PC-3 (cell line): ENCODE measurements at regions not wholly inside any gene's neighbourhood (a gene's known extent, or its start where the extent isn't known, plus 50 kb on each side); places are given as distances from the start of the nearest gene placed in this dataset.

Source experiments
- ATAC-seq: fragments of 200-7000 bp; cut with Tn5 transposase; 2 replicates; pipeline ENCODE4 v1.9.1; 2020; ENCODE audit warnings: mild to moderate bottlenecking, moderate library complexity
- BruUV-seq: library from RNA; stranded (reverse); fragments of 400-500 nt; replicated peaks from 2 replicates; lab custom pipeline; 2021; lab: Mats Ljungman, UMichigan
- CTCF ChIA-PET: fragments of 300-600 bp; sonication (Branson Sonifier 250); formaldehyde crosslinking; loops from one replicate; lab custom pipeline; 2022; ENCODE audit warnings: antibody characterized with exemption; lab: Charles Lee
- POLR2A ChIA-PET: fragments of 300-600 bp; sonication (Branson Sonifier 250); formaldehyde crosslinking; loops from one replicate; lab custom pipeline; 2022; ENCODE audit warnings: antibody characterized with exemption; ENCODE audit not compliant: unreplicated experiment; lab: Charles Lee
- DNase-seq: peaks from one replicate; pipeline ENCODE4 v3.0.0-alpha.2; 2015
- H2AFZ ChIP-seq: fragments of 300-600 bp; sonication (generic); 2 replicates; pipeline ENCODE4 v1.6.0; 2016; ENCODE audit warnings: antibody characterized with exemption, low read length
- H3F3A ChIP-seq: fragments of 300-600 bp; sonication (generic); one replicate; pipeline ENCODE4 v1.6.0; 2017; ENCODE audit warnings: antibody characterized with exemption, low read length, control low read depth, mild to moderate bottlenecking; ENCODE audit not compliant: unreplicated experiment
- H3K27ac ChIP-seq: fragments of 300-600 bp; sonication (generic); 2 replicates; pipeline ENCODE4 v1.5.1; 2016; ENCODE audit warnings: mild to moderate bottlenecking, low read length
- H3K27me3 ChIP-seq: fragments of 300-600 bp; sonication (generic); 2 replicates; pipeline ENCODE4 v1.6.1; 2016; ENCODE audit warnings: low read length, mixed read lengths
- H3K36me3 ChIP-seq: fragments of 300-600 bp; sonication (generic); 2 replicates; pipeline ENCODE4 v1.6.1; 2016; ENCODE audit warnings: low read depth, mixed run types, low read length, mixed read lengths
- H3K4me1 ChIP-seq: fragments of 300-600 bp; sonication (generic); 2 replicates; pipeline ENCODE4 v1.5.1; 2016; ENCODE audit warnings: low read length; ENCODE audit not compliant: insufficient read depth
- H3K4me2 ChIP-seq: fragments of 300-600 bp; sonication (generic); 2 replicates; pipeline ENCODE4 v1.6.0; 2016; ENCODE audit warnings: low read length
- H3K4me3 ChIP-seq: fragments of 300-600 bp; sonication (generic); 2 replicates; pipeline ENCODE4 v1.5.1; 2016; ENCODE audit warnings: mild to moderate bottlenecking, low read length, mixed read lengths
- H3K79me2 ChIP-seq: fragments of 300-600 bp; sonication (generic); 2 replicates; pipeline ENCODE4 v1.6.1; 2017; ENCODE audit warnings: low read length, mixed read lengths
- H3K9ac ChIP-seq: fragments of 300-600 bp; sonication (generic); 2 replicates; pipeline ENCODE4 v1.6.0; 2016; ENCODE audit warnings: mild to moderate bottlenecking, low read length
- H3K9me2 ChIP-seq: fragments of 300-600 bp; sonication (generic); replicated peaks from 2 replicates; pipeline ENCODE4 v1.6.1; 2016; ENCODE audit warnings: mixed run types, low read length, mixed read lengths
- H3K9me3 ChIP-seq: fragments of 300-600 bp; sonication (generic); 2 replicates; pipeline ENCODE4 v1.6.1; 2016; ENCODE audit warnings: low read length, mixed read lengths
- H4K20me1 ChIP-seq: fragments of 300-600 bp; sonication (generic); 2 replicates; pipeline ENCODE4 v1.6.1; 2016; ENCODE audit warnings: low read length, mixed read lengths
- EZH2 ChIP-seq: fragments of 300-600 bp; sonication (generic); IDR thresholded peaks from one replicate; pipeline ENCODE4 v1.6.1; 2017; ENCODE audit warnings: antibody characterized with exemption, mild to moderate bottlenecking, low read length; ENCODE audit not compliant: unreplicated experiment
- EZH2phosphoT487 ChIP-seq: fragments of 300-600 bp; sonication (generic); IDR thresholded peaks from 2 replicates; pipeline ENCODE4 v1.6.1; 2018; ENCODE audit warnings: mild to moderate bottlenecking, antibody characterized with exemption, low read length, borderline replicate concordance
- intact Hi-C: fragments of 100-400 bp; cut with micrococcal nuclease; formaldehyde crosslinking; loops from 2 replicates; pipeline ENCODE4 v1.9.0; 2023
- TF ChIP-seq, protein P1 (sequence below): fragments of 300-600 bp; sonication (generic); conservative IDR thresholded peaks from 2 replicates; pipeline ENCODE4 v1.5.1; 2017; ENCODE audit warnings: antibody characterized with exemption, low read depth, mild to moderate bottlenecking, low read length

DNA sequence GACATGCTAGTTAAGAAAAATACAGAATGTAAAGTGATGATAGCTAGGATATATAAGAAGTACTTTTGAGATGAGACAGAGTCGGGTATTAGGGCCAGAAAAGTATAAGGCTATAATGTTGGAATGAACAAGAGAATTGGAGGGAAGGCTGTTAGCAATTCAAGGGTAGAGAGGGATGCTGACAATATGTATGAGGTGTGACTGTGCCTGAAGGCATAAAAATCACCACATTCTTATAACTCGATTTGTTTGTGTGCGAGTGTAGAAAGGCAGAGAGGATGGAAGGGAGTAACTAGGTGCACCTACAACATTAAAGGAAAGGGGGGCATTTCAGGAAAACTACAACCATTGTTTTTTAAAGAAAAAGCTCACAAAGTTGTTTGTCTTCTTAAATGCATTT is 86.0 kb downstream of the FAT4 start:
- CTCF ChIA-PET: no interaction called here
- Histone ChIP-seq H2AFZ (no peak overlapping the region), H3K4me1 (no peaks in the 10 kb centered on the region), H3K36me3 (no peaks in the 10 kb centered on the region), H3K27ac (no peak overlapping the region), H3F3A (no peaks in the 10 kb centered on the region), H3K79me2 (no peaks in the 10 kb centered on the region), H3K9ac (no peak overlapping the region), H3K4me2 (no peak overlapping the region), H3K9me2 (no peaks in the 10 kb centered on the region), H3K27me3 (no peaks in the 10 kb centered on the region), H3K4me3 (no peak overlapping the region), H3K9me3 (no peaks in the 10 kb centered on the region), H4K20me1 (no peaks in the 10 kb centered on the region)
- intact Hi-C loops: no loop called here
- POLR2A ChIA-PET: no interaction called here
- no peak for ATAC-seq
- no TSS peak for BruUV-seq
- TF ChIP-seq EZH2: no peak
- no peak for TF ChIP-seq EZH2phosphoT487
- TF ChIP-seq, protein P1, sequence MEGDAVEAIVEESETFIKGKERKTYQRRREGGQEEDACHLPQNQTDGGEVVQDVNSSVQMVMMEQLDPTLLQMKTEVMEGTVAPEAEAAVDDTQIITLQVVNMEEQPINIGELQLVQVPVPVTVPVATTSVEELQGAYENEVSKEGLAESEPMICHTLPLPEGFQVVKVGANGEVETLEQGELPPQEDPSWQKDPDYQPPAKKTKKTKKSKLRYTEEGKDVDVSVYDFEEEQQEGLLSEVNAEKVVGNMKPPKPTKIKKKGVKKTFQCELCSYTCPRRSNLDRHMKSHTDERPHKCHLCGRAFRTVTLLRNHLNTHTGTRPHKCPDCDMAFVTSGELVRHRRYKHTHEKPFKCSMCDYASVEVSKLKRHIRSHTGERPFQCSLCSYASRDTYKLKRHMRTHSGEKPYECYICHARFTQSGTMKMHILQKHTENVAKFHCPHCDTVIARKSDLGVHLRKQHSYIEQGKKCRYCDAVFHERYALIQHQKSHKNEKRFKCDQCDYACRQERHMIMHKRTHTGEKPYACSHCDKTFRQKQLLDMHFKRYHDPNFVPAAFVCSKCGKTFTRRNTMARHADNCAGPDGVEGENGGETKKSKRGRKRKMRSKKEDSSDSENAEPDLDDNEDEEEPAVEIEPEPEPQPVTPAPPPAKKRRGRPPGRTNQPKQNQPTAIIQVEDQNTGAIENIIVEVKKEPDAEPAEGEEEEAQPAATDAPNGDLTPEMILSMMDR: no peak
- no peak for DNase-seq

DNA sequence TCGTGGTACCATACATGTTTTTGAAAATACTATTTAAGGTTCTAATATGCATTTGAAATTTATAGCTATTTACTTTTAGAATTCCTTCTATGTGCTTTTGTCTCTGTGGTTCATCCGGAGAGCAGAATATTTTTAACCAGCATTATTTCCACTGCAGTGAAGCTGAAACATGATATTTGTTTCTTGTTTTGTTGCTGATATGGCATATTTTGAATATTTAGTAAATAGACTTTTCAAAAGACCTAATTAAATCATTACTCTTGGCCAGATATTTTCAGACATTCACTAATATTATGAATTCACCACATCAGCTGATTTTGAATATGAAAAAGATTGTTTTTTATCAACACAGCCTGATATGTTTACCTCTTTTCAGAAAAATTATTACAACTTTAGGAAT is 87.0 kb downstream of the FAT4 start:
- POLR2A ChIA-PET: no interaction called here
- no peaks in the 10 kb centered on the region for H3K4me1 ChIP-seq
- no peaks in the 10 kb centered on the region for H3K27me3 ChIP-seq
- DNase-seq (no peak), ATAC-seq (no peak)
- no peak overlapping the region for H3K9ac ChIP-seq
- no peaks in the 10 kb centered on the region for H3K79me2 ChIP-seq
- no peaks in the 10 kb centered on the region for H4K20me1 ChIP-seq
- BruUV-seq: no TSS peak
- H3K9me2 ChIP-seq: no peaks in the 10 kb centered on the region
- H2AFZ ChIP-seq: no peak overlapping the region
- no peak overlapping the region for H3K4me2 ChIP-seq
- H3K27ac ChIP-seq: no peak overlapping the region
- no peaks in the 10 kb centered on the region for H3K9me3 ChIP-seq
- H3K4me3 ChIP-seq: no peak overlapping the region
- no peaks in the 10 kb centered on the region for H3K36me3 ChIP-seq
- no peak for TF ChIP-seq EZH2phosphoT487
- TF ChIP-seq EZH2: no peak
- TF ChIP-seq, protein P1: no peak
- intact Hi-C loops: no loop called here
- CTCF ChIA-PET: no interaction called here
- no peaks in the 10 kb centered on the region for H3F3A ChIP-seq

DNA sequence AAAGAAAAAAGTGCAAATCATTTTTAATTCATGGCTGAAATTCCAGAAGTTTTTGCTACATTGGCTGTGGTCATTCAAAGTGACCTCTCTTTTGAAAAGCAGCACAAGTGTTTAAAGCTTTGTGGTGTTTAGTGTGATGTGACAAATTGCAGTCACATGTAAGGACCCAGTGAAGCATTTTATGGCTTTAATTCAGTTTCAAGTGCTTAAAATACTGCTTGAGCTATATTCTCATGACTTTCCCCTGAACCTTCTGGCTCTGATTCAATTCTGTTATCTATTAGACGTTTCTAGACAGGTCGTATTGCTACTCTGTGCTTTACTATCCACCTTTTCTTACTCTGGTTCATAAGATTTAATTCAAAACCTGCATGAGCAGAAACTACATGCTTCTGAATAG is 105.8 kb downstream of the FAT4 start:
- H3K9ac ChIP-seq: no peak overlapping the region
- H4K20me1 ChIP-seq: no peaks in the 10 kb centered on the region
- intact Hi-C loops: no loop called here
- H3K27ac ChIP-seq: no peak overlapping the region
- no peaks in the 10 kb centered on the region for H3K9me2 ChIP-seq
- H3K79me2 ChIP-seq: no peaks in the 10 kb centered on the region
- DNase-seq: no peak
- no peak overlapping the region for H3K4me3 ChIP-seq
- no peaks in the 10 kb centered on the region for H3K9me3 ChIP-seq
- ATAC-seq: no peak
- no peak overlapping the region for H2AFZ ChIP-seq
- no peaks in the 10 kb centered on the region for H3K36me3 ChIP-seq
- H3K4me2 ChIP-seq: no peak overlapping the region
- ChIA-PET POLR2A (no interaction called here), CTCF (no interaction called here)
- H3F3A ChIP-seq: no peaks in the 10 kb centered on the region
- H3K27me3 ChIP-seq: no peaks in the 10 kb centered on the region
- TF ChIP-seq EZH2: no peak
- TF ChIP-seq, protein P1: no peak
- no peak for TF ChIP-seq EZH2phosphoT487
- no TSS peak for BruUV-seq
- H3K4me1 ChIP-seq: no peaks in the 10 kb centered on the region
